ENCODE measurements at regions not wholly inside any gene's neighbourhood (a gene's known extent, or its start where the extent isn't known, plus 50 kb on each side); places are given as distances from the start of the nearest gene placed in this dataset.

DNA sequence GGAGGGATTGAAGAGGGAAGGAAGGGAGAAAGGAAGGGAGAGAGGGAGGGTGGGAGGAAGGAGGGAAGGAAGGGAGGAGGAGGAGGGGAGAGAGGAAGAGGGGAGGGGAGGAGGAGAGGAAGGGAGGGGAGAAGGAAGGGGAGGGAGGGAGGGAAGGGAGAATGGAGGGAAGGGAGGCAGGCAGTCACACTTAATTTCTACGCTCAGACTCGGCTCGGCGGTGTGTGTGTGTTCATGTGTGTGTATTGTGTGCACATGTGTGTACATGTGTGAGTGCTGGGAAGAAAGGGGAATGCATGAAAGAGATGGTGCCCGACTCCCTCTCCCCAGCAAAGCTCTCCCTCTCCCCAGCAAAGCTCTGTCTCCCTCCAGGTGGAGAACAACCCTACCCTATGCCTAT, 79.1 kb upstream of the AFDN start:
- no peak overlapping the region for H3K9ac ChIP-seq (ENCODE audit: insufficient read depth, low read depth, low read length)
- H3K36me3 ChIP-seq (replicated peaks in 1 of 2; ENCODE audit: control insufficient read depth in 1 of 2, insufficient read depth in 2 of 2, low read length in 2 of 2), result no peaks in the 10 kb centered on the region
- CTCF ChIA-PET (ENCODE audit: low intra/inter-chr PET ratio, low total read pairs), result no interaction called here
- H3K79me2 ChIP-seq (ENCODE audit: insufficient read depth, low read length), result no peaks in the 10 kb centered on the region
- no peak overlapping the region for H3K4me3 ChIP-seq (replicated peaks in 1 of 3; ENCODE audit: insufficient read depth in 1 of 3, low read depth in 2 of 3, low read length in 3 of 3)
- no peaks in the 10 kb centered on the region for H4K20me1 ChIP-seq (ENCODE audit: insufficient read depth, low read length)
- TF ChIP-seq MTA1 (CRISPR knock-in tag; IDR thresholded peaks at IDR 0.05; ENCODE audit: borderline replicate concordance) (no peak), YEATS2 (CRISPR knock-in tag; IDR thresholded peaks at IDR 0.05; ENCODE audit: borderline replicate concordance) (no peak), PCBP2 (optimal IDR thresholded peaks at IDR 0.05; ENCODE audit: low read depth, low read length, poor library complexity, severe bottlenecking) (peak; percentile 90), PTBP1 (IDR thresholded peaks at IDR 0.05; ENCODE audit: low read depth, low read length, poor library complexity, severe bottlenecking) (no peak), ZNF781 (CRISPR knock-in tag; IDR thresholded peaks at IDR 0.05; ENCODE audit: borderline replicate concordance, not compliant biosample characterization) (no peak), ZNF34 (CRISPR knock-in tag; IDR thresholded peaks at IDR 0.05; ENCODE audit: borderline replicate concordance) (no peak), ZFAT (CRISPR knock-in tag; conservative IDR thresholded peaks at IDR 0.05) (no peak), PCBP1 (IDR thresholded peaks at IDR 0.05; ENCODE audit: borderline replicate concordance, low read depth, low read length) (peak; percentile 89; the same call in 1 of the 2 replicates), HNRNPK (IDR thresholded peaks at IDR 0.05; ENCODE audit: low read depth, low read length, poor library complexity, severe bottlenecking) (peak; percentile 92)
- TF ChIP-seq, protein P1, sequence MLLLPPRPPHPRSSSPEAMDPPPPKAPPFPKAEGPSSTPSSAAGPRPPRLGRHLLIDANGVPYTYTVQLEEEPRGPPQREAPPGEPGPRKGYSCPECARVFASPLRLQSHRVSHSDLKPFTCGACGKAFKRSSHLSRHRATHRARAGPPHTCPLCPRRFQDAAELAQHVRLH (CRISPR knock-in tag; IDR thresholded peaks at IDR 0.05; ENCODE audit: borderline replicate concordance, low read depth), result no peak
- TF ChIP-seq, protein P2, sequence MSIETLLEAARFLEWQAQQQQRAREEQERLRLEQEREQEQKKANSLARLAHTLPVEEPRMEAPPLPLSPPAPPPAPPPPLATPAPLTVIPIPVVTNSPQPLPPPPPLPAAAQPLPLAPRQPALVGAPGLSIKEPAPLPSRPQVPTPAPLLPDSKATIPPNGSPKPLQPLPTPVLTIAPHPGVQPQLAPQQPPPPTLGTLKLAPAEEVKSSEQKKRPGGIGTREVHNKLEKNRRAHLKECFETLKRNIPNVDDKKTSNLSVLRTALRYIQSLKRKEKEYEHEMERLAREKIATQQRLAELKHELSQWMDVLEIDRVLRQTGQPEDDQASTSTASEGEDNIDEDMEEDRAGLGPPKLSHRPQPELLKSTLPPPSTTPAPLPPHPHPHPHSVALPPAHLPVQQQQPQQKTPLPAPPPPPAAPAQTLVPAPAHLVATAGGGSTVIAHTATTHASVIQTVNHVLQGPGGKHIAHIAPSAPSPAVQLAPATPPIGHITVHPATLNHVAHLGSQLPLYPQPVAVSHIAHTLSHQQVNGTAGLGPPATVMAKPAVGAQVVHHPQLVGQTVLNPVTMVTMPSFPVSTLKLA (IDR thresholded peaks at IDR 0.05), result peak; percentile 43; the same call in 1 of the 2 replicates
- DNase-seq (ENCODE audit: low spot score), result no peak
- H3K4me1 ChIP-seq (ENCODE audit: insufficient read depth, low read length), result peaks cover 65% of the 10 kb centered on the region
- H3K27me3 ChIP-seq (ENCODE audit: control insufficient read depth in 1 of 2, insufficient read depth in 2 of 2, low read length in 2 of 2), result no peaks in the 10 kb centered on the region
- no peak overlapping the region for H3K27ac ChIP-seq (ENCODE audit: extremely low read length, insufficient read depth, low read length)
- peaks cover 9% of the 10 kb centered on the region for H3K9me3 ChIP-seq (ENCODE audit: low read length)
- POLR2A ChIA-PET, result no interaction called here
- FAIRE-seq, result no peak
- no TSS peak for BruUV-seq (replicated peaks)
- no peak overlapping the region for H3K4me2 ChIP-seq (ENCODE audit: low read depth, low read length)
- 88% methylated on average over 5 of the region's 5 CpGs for WGBS (ENCODE audit: low lambda C conversion rate)
- intact Hi-C loops (cut with micrococcal nuclease; ENCODE audit: unreplicated experiment), result no loop called here
- ATAC-seq, result no peak
- no peak overlapping the region for H2AFZ ChIP-seq (ENCODE audit: low read length)
- in situ Hi-C loops (cut with HindIII; ENCODE audit: extremely low pct_ligation_motif_present, low pct_unique_long_range_greater_than_20kb), result no loop called here
